ENCODE measurements at regions not wholly inside any gene's neighbourhood (a gene's known extent, or its start where the extent isn't known, plus 50 kb on each side); places are given as distances from the start of the nearest gene placed in this dataset.

DNA sequence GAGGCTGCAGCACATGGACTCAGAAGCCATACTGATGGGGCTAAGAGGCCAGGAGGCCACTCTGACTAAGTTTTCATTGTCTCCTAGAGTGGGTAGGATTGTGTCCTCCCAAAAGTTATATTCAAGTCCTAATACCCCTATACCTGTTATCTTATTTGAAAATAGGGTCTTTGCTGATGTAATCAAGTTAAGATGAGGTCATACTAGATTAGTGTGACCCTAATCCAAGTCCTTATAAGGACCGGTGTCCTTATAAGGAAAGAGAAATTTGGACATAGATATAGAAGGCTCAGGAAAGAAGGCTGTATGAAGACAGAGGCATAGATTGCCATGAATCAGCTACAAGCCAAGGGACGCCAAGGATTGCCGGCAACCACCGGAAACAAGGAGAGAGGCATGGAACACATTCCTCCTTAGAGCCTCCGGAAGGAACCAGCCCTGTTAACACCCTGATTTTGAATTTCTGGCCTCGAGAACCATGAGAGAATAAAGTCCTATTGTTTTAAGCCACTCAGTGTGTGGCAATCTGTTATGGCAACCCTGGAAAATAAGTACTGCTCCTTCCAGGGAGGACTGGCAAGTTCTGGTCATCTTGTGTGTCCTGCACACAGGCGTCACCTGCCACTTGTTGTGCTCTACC, 157.0 kb downstream of the EMX2 start:
- TF ChIP-seq POLR2AphosphoS5 (IDR thresholded peaks at IDR 0.05; ENCODE audit: borderline replicate concordance, low read depth, low read length) (no peak), EZH2 (IDR thresholded peaks at IDR 0.05) (no peak), FOXP2 (optimal IDR thresholded peaks at IDR 0.05; ENCODE audit: control extremely low read depth, extremely low read length, insufficient read depth) (no peak)
